Osteocyte (in vitro differentiated cells): ENCODE measurements at regions not wholly inside any gene's neighbourhood (a gene's known extent, or its start where the extent isn't known, plus 50 kb on each side); places are given as distances from the start of the nearest gene placed in this dataset.

Experiments
- DNase-seq: peaks from one replicate; pipeline ENCODE4 v3.0.0; 2021; ENCODE audit warnings: mixed read lengths; ENCODE audit not compliant: unreplicated experiment; ENCODE audit errors: extremely low spot score
- H3K27ac Mint-ChIP-seq: one replicate; pipeline ENCODE4 v1.8.0; 2021; ENCODE audit warnings: mild to moderate bottlenecking, mixed read lengths; ENCODE audit not compliant: unreplicated experiment
- H3K27me3 Mint-ChIP-seq: one replicate; pipeline ENCODE4 v1.8.0; 2021; ENCODE audit warnings: mixed read lengths; ENCODE audit not compliant: unreplicated experiment
- H3K36me3 Mint-ChIP-seq: one replicate; pipeline ENCODE4 v1.8.0; 2021; ENCODE audit warnings: mixed read lengths; ENCODE audit not compliant: unreplicated experiment
- H3K4me1 Mint-ChIP-seq: one replicate; pipeline ENCODE4 v1.8.0; 2021; ENCODE audit warnings: mixed read lengths; ENCODE audit not compliant: unreplicated experiment
- H3K4me3 Mint-ChIP-seq: one replicate; pipeline ENCODE4 v1.8.0; 2021; ENCODE audit warnings: mild to moderate bottlenecking, moderate library complexity, mixed read lengths; ENCODE audit not compliant: unreplicated experiment
- H3K9me3 Mint-ChIP-seq: one replicate; pipeline ENCODE4 v1.8.0; 2021; ENCODE audit warnings: mixed read lengths; ENCODE audit not compliant: unreplicated experiment
- TF ChIP-seq, protein P1 (sequence below): fragments of 200-600 bp; sonication (generic); IDR thresholded peaks from 2 replicates; pipeline ENCODE4 v1.5.0; 2021; ENCODE audit warnings: antibody characterized with exemption, mild to moderate bottlenecking, moderate library complexity

DNA sequence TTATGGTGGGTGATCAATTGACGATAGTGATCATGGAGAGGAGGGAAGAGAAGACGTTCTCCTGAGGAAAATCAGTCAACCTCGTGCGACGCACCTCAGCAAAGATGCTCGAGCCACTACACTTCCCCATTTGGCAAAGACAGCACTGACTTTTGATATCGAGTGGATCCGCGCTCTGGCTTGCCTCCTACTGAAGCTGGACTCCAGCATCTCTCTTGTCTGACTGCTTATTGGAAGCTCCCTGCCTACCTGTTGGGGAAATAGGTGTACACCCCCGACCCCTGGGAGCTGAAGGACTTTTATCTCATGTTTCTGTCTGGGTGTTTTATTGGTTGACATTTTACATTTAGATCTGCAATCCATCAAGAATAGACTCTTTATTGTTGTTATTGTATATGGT lies 476.8 kb upstream of the B3GAT1 start:
- Mint-ChIP-seq H3K4me3 (no peak overlapping the region), H3K27ac (no peak overlapping the region), H3K9me3 (no peaks in the 10 kb centered on the region), H3K4me1 (no peaks in the 10 kb centered on the region), H3K27me3 (peaks cover 12% of the 10 kb centered on the region), H3K36me3 (no peaks in the 10 kb centered on the region)
- TF ChIP-seq, protein P1, sequence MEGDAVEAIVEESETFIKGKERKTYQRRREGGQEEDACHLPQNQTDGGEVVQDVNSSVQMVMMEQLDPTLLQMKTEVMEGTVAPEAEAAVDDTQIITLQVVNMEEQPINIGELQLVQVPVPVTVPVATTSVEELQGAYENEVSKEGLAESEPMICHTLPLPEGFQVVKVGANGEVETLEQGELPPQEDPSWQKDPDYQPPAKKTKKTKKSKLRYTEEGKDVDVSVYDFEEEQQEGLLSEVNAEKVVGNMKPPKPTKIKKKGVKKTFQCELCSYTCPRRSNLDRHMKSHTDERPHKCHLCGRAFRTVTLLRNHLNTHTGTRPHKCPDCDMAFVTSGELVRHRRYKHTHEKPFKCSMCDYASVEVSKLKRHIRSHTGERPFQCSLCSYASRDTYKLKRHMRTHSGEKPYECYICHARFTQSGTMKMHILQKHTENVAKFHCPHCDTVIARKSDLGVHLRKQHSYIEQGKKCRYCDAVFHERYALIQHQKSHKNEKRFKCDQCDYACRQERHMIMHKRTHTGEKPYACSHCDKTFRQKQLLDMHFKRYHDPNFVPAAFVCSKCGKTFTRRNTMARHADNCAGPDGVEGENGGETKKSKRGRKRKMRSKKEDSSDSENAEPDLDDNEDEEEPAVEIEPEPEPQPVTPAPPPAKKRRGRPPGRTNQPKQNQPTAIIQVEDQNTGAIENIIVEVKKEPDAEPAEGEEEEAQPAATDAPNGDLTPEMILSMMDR = no peak
- peak; percentile 46 for DNase-seq

DNA sequence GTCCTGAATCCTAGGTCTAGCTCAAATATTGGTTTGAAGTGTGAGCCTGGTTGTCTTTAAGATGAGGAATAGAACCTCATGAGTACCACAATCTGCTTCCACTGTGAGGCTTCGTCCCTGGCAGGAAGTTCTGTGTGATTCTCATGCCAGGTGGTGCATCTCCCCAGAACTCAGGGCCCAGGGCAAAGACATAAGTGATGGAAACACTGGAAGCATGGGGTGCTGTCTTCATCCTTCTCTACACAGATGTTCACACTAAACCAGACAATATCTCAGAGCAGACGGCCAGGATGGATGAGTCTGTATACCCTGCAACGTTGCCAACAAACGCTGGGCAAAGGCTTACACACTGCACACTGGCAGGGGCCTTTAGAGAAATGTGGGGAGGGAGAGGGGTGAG lies 475.9 kb upstream of the B3GAT1 start:
- no peak overlapping the region for H3K4me3 Mint-ChIP-seq
- H3K4me1 Mint-ChIP-seq = no peaks in the 10 kb centered on the region
- H3K36me3 Mint-ChIP-seq = no peaks in the 10 kb centered on the region
- no peak overlapping the region for H3K27ac Mint-ChIP-seq
- no peaks in the 10 kb centered on the region for H3K9me3 Mint-ChIP-seq
- TF ChIP-seq, protein P1 = no peak
- no peak for DNase-seq
- peaks cover 20% of the 10 kb centered on the region for H3K27me3 Mint-ChIP-seq

DNA sequence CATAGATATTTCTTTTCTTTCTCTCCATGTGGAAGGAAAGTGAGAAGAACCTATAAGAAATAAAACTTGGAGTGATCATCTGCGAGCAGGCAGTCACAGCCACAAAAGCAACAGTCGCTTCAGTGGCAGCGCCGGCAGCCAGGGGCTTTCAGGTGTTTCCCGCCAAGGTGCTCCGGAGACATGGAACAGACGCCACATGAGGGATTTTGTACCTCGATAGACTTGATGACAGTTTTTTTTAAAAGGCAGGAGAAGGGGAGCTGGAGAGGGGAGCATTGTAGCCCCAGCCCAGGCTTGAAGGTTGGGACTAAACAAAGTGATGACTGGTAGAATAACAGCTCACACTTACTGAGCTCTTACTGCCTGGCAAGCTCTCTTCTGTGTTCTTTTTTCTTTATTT lies 471.4 kb upstream of the B3GAT1 start:
- Mint-ChIP-seq H3K4me3 (no peak overlapping the region), H3K9me3 (no peaks in the 10 kb centered on the region), H3K27ac (no peak overlapping the region), H3K36me3 (no peaks in the 10 kb centered on the region), H3K27me3 (peaks cover 30% of the 10 kb centered on the region), H3K4me1 (no peaks in the 10 kb centered on the region)
- TF ChIP-seq, protein P1 = no peak
- no peak for DNase-seq

DNA sequence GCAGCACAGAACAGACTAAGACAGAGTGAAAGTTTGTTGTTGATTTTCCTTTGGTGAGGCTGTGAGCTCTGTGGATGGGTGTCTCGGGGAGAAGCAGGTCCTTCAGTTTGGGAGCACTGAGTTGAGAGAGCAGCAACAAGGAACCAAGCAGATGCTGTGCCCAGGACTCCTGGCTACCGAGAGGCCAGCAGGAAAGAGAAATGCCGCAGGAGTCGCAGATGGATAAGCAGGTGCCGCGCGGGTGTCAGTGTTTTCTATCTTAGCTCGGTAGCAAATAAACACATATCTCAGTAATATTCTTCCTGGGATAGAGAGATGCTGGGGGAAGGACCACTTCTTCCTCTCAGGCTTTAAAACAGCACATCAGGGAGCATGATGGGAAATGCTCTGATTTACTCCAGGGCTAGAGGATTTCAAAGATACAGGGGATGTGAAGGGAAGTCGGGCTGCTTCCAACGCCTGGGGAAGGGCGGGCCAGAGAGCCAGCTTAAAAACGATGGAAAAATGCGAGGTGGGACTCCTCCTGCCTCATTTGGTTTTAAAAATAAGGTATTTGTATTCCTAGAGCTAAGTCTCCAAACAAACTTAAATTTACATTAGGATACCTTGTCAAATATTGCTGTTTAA lies 470.7 kb upstream of the B3GAT1 start:
- Mint-ChIP-seq H3K27ac (no peak overlapping the region), H3K9me3 (no peaks in the 10 kb centered on the region), H3K4me3 (no peak overlapping the region), H3K4me1 (no peaks in the 10 kb centered on the region), H3K36me3 (no peaks in the 10 kb centered on the region), H3K27me3 (peaks cover 36% of the 10 kb centered on the region)
- DNase-seq = no peak
- TF ChIP-seq, protein P1 = no peak

DNA sequence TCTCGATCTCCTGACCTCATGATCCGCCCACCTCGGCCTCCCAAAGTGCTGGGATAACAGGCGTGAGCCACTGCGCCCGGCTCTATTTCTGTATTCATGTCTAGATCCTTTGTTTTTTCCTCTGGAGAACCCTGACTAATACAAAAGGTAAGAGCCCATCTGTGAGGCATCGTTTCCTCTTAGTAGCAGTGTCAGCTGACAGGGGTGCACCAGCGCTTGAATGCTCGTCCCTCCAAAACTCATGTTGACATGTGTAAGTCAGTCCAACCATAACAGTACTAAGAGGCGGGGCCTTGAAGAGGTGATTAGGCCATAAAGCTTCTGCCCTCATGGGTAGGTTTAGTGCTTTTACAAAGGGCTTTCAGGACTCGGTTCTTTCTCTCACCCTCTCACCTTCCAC lies 470.1 kb upstream of the B3GAT1 start:
- Mint-ChIP-seq H3K9me3 (no peaks in the 10 kb centered on the region), H3K4me3 (no peak overlapping the region), H3K27ac (no peak overlapping the region), H3K4me1 (no peaks in the 10 kb centered on the region), H3K36me3 (no peaks in the 10 kb centered on the region), H3K27me3 (peaks cover 38% of the 10 kb centered on the region)
- TF ChIP-seq, protein P1 = no peak
- no peak for DNase-seq
